HepG2 (cell line): ENCODE measurements at regions not wholly inside any gene's neighbourhood (a gene's known extent, or its start where the extent isn't known, plus 50 kb on each side); places are given as distances from the start of the nearest gene placed in this dataset.

Experiments
- BHLHE40 ChIP-seq: IDR thresholded peaks from 2 replicates; pipeline ENCODE4 v1.6.1; 2011; ENCODE audit warnings: low read length, improper control_type of control experiment
- HNRNPLL ChIP-seq: fragments of 200-400 bp; formaldehyde crosslinking; IDR thresholded peaks from 2 replicates; pipeline ENCODE4 v1.6.1; 2017; ENCODE audit warnings: mild to moderate bottlenecking, low read depth, low read length; ENCODE audit not compliant: poor library complexity, severe bottlenecking
- JDP2 ChIP-seq: sonication (generic); formaldehyde crosslinking; IDR thresholded peaks from 2 replicates; pipeline ENCODE4 v1.8.1; 2022; ENCODE audit warnings: missing genetic modification reagents, borderline replicate concordance
- KIAA2018 ChIP-seq: sonication (generic); formaldehyde crosslinking; IDR thresholded peaks from 2 replicates; pipeline ENCODE4 v1.5.0; 2020; ENCODE audit warnings: mild to moderate bottlenecking, missing genetic modification reagents, borderline replicate concordance
- RAD51 ChIP-seq: fragments of 450-650 bp; IDR thresholded peaks from 2 replicates; pipeline ENCODE4 v1.6.1; 2016; ENCODE audit warnings: borderline replicate concordance
- ZHX2 ChIP-seq, 2 experiments: sonication (generic) in 1 of 2; formaldehyde crosslinking in 1 of 2; IDR thresholded peaks; 2 replicates each; pipeline versions ENCODE4 v1.6.1 to v1.9.0; 2014 to 2022; ENCODE audit warnings: antibody characterized with exemption in 1 of 2, borderline replicate concordance in 1 of 2, inconsistent platforms in 1 of 2, low read depth in 1 of 2, missing genetic modification reagents in 1 of 2
- ZNF280D ChIP-seq: sonication (generic); formaldehyde crosslinking; IDR thresholded peaks from 2 replicates; pipeline ENCODE4 v1.5.1; 2020; ENCODE audit warnings: mild to moderate bottlenecking, missing genetic modification reagents
- ZNF30 ChIP-seq: sonication (generic); formaldehyde crosslinking; IDR thresholded peaks from 2 replicates; pipeline ENCODE4 v1.5.0; 2020; ENCODE audit warnings: mild to moderate bottlenecking, missing genetic modification reagents
- ZNF329 ChIP-seq: sonication (generic); formaldehyde crosslinking; IDR thresholded peaks from 2 replicates; pipeline ENCODE4 v1.9.0; 2021; ENCODE audit warnings: low read depth, mild to moderate bottlenecking, missing genetic modification reagents
- ZNF414 ChIP-seq: sonication (generic); formaldehyde crosslinking; IDR thresholded peaks from 2 replicates; pipeline ENCODE4 v1.5.0; 2020; ENCODE audit warnings: missing genetic modification reagents
- ZNF451 ChIP-seq: sonication (generic); formaldehyde crosslinking; IDR thresholded peaks from 2 replicates; pipeline ENCODE4 v1.5.0; 2020; ENCODE audit warnings: mild to moderate bottlenecking, missing genetic modification reagents

GRCh38 chr5:61790678-61791077 is 458.6 kb downstream of the ZSWIM6 start (continued):
- no peak for TF ChIP-seq ZNF414
- TF ChIP-seq ZNF329 (CRISPR knock-in tag), result no peak
- TF ChIP-seq ZNF280D (CRISPR knock-in tag), result no peak
- no peak for TF ChIP-seq ZNF30 (CRISPR knock-in tag)
- no peak for TF ChIP-seq ZNF451
- no peak for TF ChIP-seq KIAA2018
- no peak for TF ChIP-seq ZHX2 (IDR thresholded peaks at IDR 0.05; ENCODE audit: low read depth)
- TF ChIP-seq ZHX2 (CRISPR knock-in tag; IDR thresholded peaks at IDR 0.05; ENCODE audit: borderline replicate concordance), result no peak
- TF ChIP-seq BHLHE40, result 0 out of 2 replicates have a peak, but pooled peaks have one; percentile 8
- TF ChIP-seq JDP2 (CRISPR knock-in tag), result no peak
- TF ChIP-seq RAD51, result no peak
- TF ChIP-seq HNRNPLL, result no peak
